ENCODE measurements at regions not wholly inside any gene's neighbourhood (a gene's known extent, or its start where the extent isn't known, plus 50 kb on each side); places are given as distances from the start of the nearest gene placed in this dataset.

DNA sequence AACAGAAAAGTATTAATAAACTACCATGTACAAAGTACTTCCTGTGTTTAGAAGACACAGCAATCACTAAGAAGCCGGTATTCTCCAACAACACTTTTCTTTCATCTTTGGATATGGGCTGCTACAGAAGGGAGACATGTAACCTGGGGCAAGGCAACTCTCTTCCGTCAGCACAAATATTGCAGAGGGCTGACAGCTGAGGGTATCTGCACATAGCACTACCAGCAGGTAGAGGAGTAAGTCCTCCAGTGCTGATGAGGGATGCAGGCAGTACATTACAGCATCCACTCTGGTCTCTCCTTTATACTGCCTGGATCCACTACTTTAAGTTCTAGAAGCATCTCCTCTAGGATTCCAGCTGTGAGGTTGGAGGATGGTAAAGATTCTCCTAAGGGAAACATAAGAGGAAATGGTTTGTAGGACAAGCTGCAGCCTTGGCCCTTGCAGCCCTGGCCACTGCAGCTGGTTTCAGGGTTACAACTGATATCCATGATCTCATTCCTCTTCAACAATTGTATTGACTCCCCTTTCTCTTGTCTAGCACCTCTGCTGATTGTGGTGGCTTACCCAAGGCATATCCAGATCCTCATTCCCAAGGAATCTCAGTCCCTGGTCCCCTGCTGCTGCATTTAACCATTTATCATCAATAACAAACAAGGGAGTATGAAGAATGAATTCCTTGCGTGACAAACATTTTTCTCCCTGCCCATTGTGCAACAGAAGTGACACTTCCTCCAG is 110.7 kb upstream of the ADGRF1 start:
- DNase-seq (ENCODE audit: low read depth in 4 of 4, low spot score in 3 of 4), result no peak

DNA sequence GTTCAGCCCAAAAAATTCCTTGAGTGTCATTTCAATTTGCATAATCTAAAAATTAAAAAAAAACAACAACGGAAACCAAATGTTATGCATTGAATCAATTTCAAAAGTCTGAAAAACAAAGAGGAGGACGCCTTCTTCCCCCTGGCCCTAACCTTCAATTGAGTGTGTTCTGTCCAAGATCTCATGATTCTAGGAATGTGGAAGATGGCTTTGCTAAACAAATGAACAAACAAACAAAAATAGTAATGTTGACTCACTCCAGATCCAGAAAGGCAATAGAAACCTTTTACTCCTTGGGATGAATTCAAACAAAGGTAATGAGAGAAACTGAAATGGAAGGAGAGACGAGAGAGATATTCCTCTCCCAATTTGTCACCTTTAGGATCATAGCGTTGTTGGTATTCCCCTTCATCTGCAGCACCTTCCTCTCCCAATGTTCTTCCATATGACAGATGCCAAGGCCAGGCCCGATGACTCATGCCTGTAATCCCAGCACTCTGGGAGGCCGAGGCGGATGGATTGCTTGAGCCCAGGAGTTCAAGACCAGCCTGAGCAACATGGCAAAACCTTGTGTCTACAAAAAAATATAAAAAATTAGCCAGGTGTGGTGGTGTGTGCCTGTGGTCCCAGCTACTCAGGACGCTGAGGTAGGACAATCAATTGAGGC is 109.2 kb upstream of the ADGRF1 start:
- DNase-seq (ENCODE audit: low read depth in 4 of 4, low spot score in 3 of 4), result no peak

DNA sequence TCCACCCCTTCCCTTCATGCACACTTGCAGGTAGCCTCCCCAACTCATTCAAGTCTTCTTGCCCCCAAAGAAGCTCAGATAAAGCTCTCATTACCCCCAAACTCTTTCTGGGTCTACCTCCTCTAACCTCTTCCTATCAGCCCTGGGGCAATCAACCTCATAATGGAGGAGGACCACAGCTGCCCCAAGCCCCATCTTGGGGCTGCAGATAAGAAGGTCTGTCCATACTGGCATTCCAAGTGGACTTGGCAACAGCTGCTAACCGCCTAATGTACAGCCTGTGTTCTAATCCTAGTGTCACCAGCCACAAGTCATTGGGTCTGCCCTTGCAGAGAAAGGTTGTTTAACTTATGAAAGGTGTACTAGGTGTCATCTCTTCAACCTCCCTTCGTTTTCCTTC is 107.4 kb upstream of the ADGRF1 start:
- DNase-seq (ENCODE audit: low read depth in 4 of 4, low spot score in 3 of 4), result no peak

DNA sequence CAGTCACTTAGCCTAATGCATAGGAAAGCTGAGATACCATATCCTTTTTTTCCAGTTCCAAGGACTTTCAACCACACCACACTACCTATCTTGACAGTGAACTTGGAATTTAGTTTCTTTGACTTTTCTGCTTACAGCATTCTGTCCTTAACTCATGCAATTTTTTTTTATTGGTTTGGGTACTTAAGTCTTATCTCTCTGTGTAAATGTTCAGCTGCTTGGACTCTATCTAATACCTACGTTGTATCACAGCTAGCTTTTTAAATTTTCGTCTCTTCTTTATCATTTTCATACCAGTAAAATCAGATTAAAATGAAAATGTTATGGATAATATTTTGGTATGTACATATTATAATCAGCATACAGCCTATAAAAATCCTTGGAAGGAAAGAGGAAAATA is 106.9 kb upstream of the ADGRF1 start:
- DNase-seq (ENCODE audit: low read depth in 4 of 4, low spot score in 3 of 4), result no peak

DNA sequence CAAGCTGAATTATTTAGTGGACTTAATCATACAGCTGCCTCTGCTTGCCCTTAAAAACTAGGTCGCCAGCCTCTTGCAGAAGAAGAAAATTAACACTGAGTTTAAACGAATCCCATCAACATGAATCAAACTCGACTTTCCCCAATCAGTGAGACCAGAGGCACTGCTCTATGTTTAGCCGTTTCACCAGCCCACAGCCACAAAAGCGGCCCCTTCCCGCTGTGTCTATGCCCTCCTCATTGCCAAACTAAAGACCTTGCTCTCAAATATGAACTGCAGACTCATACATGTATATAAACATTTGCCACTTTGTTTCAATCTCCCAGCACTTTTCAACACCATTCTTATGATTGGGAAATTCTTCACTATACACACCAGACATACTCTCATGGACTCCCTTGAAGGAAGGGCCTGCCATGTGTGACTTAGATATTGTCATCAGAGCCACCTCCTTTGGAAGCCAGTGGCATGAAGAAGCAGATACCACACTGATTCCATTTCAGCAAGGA is 105.8 kb upstream of the ADGRF1 start:
- no peak for DNase-seq (ENCODE audit: low read depth in 4 of 4, low spot score in 3 of 4)

DNA sequence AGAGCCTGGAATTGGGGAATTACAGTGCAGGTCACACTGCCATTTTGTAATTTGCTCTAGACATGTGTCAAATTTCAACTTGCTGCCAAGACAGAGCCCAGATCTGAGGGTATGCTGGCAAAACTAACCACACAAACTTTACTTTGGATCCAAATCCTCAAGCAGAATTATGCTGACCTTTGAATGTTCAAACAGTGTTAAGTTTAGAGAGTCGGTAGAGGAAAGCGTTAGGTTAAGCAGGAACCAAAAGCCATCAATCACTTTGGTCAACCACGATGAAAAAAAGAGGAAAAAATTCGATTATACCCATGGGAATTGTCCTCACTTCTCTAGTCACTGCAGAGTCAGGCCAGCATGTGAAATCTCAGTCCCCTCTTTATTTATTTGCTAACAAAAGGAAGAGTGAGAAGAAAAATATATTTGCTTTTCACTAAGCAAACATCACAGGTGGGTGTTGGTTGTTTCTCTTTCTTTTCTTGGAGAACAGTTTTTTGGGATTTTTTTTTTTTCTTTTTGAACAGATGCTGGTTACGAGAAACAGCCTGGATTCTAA is 105.1 kb upstream of the ADGRF1 start:
- DNase-seq (ENCODE audit: low read depth in 4 of 4, low spot score in 3 of 4), result no peak

DNA sequence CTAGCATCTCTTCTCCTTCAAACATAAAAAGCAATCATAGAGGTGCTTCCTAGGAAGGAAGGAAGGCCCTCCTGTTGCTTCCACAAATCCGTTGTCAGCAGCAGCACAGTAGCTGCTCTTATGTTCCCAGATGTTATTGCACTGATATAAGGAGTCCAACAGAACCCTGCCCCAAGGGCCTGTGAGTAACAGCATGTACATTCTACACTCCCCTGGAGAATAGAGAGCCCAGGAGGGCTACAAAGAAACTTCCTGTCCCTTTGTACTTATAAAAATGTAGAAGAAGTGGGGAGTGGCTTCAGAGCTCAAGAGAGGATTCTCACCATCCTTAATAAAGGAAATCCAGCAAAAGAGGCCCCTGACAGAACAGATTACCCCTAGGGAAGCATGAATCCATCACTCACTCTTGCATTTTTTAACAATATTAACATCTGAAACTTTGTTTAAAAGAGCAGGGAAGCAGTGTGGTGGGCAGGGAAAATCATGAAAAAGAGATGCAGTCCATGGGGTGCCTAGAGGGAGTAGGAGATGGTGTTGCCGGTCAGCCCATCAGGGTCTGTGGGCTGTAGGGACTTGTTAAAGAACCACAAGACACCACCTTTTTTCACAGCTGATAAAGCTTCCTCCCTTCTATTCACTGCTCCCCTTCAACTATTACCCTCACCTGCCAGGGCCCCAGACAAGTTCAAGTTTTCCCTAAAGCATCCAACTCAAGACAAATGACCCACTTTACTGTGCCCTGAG is 104.5 kb upstream of the ADGRF1 start:
- DNase-seq (ENCODE audit: low read depth in 4 of 4, low spot score in 3 of 4), result no peak

DNA sequence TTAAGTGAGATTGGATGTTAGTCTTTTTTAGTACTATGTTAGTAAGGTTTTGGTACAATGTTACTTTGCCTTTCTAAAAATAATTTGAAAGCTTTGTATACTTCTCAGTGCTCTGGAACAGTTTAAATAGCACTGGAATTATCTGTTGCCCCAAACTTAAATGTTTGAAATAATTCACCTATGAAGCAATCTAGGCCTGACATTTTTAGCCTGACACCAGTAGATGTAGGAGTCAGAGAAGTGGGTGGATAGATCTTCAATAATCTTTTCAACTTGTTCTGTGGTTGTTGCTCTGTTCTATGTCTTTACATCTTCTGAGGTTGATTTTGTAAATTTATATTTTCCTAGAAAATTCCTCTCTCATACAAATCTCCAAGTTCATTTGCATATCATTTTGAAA is 103.1 kb upstream of the ADGRF1 start:
- no peak for DNase-seq (ENCODE audit: low read depth in 4 of 4, low spot score in 3 of 4)

DNA sequence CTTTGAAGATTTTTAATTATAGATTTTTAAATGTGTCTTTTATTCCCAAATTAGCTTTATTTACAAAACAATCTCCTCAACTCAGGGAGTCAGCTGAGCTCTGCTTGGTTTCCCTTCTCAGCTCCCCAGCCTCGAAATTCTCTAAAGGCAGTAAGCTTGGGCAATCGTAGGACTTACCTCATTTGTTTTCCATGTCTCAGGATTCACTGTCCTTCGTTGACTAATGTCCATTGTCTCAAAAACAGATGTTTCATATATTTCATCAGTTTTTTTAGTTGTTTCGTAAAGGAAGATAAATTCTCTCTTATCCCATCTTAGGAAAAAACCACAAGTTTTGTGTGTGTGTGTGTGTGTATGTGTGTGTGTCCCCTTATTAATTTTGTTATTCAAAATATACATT is 102.2 kb upstream of the ADGRF1 start:
- no peak for DNase-seq (ENCODE audit: low read depth in 4 of 4, low spot score in 3 of 4)

DNA sequence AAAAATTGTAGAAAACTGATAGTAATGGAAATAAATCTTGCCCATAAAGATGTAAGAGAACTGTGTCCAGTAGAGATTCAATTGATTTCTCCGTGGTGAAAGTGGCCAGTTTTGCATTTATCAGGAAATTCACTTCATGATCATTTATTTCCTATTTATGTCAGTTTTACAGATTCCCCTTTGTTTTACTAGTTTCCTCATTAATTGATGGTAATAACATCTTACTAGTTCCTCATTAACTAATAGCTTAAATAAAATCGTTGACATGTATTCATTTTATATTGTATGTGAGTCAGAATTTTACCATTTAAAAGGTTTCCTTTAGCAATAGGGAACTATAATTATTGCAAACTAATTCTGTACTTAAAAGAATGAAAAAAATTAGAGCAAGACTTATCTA is 99.8 kb upstream of the ADGRF1 start:
- no peak for DNase-seq (ENCODE audit: low read depth in 4 of 4, low spot score in 3 of 4)

DNA sequence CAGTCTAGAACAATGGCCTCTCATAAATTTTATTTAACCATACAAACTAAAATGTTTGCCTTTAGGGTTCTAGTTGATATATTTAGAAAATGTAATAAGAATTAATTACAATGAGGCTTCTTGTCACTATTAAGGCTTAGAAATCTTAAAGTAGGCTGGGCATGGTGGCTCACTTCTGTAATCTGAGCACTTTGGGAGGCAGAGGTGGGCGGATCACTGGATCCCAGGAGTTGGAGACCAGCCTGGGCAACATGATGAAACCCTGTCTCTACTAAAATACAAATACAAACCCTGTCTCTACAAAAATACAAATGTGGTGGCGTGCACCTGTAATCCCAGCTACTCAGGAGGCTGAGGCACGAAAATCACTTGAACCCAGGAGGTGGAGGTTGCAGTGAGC is 99.0 kb upstream of the ADGRF1 start:
- no peak for DNase-seq (ENCODE audit: low read depth in 4 of 4, low spot score in 3 of 4)

DNA sequence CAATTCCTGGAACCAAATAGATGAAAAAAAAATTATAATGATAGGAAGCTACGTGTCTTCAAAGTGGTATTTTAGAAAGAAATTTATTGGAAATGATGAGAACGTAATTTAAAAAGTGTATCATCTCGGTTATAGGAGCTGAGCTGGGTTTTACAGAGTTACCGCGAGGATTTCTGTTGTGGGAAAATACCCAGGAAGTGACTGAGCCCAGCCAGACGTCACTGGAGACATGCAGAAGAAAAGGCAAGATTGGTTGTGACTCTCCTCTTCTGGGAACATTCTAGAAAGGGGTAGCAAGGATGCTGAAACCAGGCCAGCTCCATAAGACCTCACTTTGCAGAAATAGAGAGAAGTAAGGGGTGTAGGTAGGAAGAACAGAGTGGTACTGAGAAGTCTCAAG is 95.9 kb upstream of the ADGRF1 start:
- no peak for DNase-seq (ENCODE audit: low read depth in 4 of 4, low spot score in 3 of 4)

DNA sequence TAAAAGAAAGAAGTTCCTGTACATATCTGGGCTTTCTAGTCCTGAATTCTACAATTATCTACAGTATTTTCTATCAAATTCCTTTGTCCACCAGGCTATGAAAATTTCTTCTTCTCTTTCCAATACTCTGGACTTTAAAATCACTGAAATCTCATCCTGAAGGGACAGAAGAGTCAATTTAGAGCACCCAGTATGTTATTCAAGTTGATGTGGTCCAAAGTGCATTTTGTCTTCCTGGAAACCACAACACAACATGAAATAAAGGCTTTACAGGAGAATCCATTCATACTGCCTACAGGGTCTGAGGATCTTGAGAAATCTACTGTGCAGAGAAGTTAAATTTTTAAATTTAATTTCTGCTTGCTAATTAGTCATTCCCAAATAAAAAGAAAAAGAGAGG is 94.9 kb upstream of the ADGRF1 start:
- DNase-seq (ENCODE audit: low read depth in 4 of 4, low spot score in 3 of 4), result no peak

DNA sequence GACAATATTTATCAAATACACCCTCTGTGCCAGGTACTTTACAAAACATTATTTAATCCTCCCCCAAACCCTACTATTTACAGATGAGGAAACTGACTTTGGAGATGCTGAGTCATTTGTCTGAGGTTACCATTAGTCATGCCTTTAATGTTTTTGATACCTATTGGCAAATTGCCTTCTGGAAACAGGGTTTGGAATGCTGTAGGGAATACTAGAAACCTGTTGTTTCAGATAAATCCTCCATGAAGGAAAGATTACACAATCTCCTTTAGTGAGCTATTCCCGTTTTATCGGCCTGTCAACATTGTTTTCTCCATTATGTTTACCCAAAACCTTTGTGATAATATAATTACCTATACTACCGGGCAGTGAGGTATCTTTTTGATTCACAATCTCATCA is 93.6 kb upstream of the ADGRF1 start:
- no peak for DNase-seq (ENCODE audit: low read depth in 4 of 4, low spot score in 3 of 4)

DNA sequence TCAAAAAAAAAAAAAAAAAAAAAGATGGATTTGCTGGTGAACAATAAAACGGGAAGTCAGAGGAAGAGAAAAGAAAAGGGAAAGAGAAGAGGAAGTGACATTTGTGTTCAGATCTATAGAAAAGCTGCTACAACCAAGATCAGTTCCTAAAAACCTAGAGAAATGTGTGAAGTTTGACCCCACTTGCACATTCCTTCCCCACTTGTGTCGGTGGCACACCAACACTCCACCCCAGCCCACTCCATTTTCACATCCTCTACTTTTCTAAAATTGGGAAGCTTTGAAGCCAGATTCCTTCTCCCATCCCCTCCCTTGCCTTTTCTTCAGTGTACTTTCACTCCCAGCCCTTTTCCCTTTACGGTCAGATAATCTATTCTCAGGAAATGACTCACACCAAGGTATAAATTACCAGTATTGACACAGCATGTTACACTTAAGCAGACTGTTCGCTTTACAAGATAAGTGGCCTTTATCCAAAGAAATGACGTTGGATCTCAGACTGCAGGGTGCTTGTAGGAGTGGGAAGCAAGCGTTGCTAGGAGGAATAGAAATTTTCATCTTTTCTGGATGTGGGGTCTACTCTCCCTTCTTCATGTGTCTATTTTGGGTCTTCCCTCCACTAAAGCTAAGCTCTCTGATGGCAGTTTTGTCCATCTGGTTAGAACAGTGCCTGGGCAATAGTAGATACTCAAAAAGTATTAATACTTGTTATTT is 92.5 kb upstream of the ADGRF1 start:
- DNase-seq (ENCODE audit: low read depth in 4 of 4, low spot score in 3 of 4), result no peak

DNA sequence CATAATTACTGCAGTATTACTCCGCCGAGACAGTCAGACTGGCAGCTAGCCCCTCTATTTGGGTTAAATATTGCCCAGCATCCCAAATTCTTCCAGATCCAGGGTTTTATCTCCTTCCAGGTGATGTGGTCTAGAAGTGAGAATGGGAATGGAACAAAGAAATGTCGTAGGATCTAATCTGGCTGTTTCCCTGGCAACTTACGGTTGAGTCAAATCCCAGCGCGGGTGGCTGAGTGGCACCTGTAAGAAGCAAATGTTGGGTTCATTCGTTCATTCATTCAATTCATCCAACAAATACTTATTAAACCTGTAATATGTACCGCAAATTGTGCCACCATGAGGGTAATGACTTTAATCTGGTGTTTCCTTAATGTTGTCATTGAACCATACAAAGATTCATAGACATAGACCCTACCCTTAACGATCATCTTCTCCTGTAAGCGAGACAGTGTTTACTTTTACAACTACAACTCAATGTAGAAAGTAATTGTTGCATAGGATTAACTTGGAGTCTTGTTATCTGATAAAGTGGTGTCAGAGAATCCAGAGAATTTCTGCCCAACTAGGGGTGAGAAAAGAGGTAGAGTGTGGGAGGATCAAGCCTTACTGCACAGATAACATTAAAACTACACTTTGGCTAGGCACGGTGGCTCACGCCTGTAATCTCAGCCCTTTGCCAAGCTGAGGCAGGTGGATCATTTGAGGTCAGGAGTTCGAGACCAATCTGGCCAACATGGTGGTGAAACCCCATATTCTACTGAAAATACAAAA is 91.3 kb upstream of the ADGRF1 start:
- no peak for DNase-seq (ENCODE audit: low read depth in 4 of 4, low spot score in 3 of 4)

DNA sequence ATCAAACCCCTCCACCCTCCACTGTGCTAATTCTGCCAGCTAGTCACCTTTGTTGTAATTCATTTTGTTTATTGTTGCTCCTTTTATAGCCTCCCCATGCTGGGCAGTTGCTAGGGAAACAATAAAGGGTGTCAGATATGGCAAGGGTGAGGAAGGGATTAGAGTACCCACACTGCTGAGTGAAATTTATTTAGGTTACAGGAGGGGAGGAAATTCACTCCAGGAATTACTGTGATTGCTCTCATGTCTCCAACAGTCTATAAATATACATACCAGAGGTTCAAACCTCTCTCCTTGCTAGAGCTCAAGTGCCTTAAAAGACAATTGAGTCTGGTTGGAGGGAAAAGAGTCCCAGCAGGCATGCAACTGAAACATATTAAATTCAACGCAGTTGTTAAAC is 90.6 kb upstream of the ADGRF1 start:
- DNase-seq (ENCODE audit: low read depth in 4 of 4, low spot score in 3 of 4), result no peak

DNA sequence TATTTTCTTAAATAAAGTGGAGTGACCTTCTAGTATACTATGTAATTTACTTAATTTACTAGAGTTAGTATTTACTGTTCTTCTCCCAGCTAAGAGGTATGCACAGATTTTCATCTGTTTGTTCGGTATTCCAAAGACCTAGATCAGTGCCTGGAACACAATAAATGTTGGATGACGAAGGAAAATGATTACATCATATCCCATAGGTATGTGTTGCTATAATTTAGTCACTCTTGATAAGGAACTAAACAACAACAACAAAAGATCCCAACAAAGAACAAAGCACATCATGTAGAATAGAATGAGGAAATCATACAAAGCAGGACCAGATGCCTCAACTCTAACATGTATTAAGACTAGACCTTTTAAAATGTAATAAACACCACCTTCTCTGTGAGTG is 89.6 kb upstream of the ADGRF1 start:
- no peak for DNase-seq (ENCODE audit: low read depth in 4 of 4, low spot score in 3 of 4)

DNA sequence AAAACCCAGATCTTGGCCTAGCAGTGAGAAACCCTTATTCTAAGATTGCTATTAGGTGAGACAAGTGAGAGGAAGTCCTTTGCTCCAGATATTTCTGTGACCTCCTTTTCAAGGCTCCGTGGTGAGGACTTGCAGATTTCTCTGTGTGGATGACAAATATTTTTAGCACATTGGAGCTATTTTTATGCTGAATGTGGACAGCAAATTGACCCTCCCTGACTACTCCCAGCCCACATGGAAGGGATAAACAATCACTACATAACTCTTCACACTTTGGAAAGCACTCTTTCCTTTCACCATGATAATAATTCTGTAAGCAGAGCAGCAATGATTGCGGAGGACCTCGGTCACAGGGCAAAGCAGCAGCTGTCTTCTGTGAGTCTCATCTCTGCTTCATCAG is 88.0 kb upstream of the ADGRF1 start:
- no peak for DNase-seq (ENCODE audit: low read depth in 4 of 4, low spot score in 3 of 4)

DNA sequence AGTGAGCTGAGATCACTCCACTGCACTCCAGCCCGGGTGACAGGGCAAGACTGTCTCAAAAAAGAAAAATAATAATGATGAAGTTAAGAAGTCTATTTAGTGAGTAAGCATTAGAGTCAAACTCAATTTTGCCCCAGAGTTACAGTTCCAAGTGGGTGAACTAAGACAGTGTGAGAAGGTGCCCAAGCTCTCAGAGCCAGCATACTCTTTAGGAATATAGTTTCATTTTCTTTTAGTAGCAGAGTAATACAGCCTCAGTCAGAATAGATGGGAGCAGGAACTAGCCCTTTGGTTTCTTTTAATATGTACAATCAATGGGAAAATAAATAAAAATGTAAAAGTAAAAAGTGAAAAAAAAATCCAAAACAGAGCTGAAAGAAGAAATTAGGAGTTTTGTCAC is 87.0 kb upstream of the ADGRF1 start:
- no peak for DNase-seq (ENCODE audit: low read depth in 4 of 4, low spot score in 3 of 4)
